HG03342 (cell line): ENCODE measurements at regions not wholly inside any gene's neighbourhood (a gene's known extent, or its start where the extent isn't known, plus 50 kb on each side); places are given as distances from the start of the nearest gene placed in this dataset.

Experiments
- ATAC-seq: cut with Tn5 transposase; IDR thresholded peaks from one replicate; pipeline ENCODE4 v1.9.1; 2021; ENCODE audit warnings: mild to moderate bottlenecking, moderate library complexity; ENCODE audit not compliant: unreplicated experiment

DNA sequence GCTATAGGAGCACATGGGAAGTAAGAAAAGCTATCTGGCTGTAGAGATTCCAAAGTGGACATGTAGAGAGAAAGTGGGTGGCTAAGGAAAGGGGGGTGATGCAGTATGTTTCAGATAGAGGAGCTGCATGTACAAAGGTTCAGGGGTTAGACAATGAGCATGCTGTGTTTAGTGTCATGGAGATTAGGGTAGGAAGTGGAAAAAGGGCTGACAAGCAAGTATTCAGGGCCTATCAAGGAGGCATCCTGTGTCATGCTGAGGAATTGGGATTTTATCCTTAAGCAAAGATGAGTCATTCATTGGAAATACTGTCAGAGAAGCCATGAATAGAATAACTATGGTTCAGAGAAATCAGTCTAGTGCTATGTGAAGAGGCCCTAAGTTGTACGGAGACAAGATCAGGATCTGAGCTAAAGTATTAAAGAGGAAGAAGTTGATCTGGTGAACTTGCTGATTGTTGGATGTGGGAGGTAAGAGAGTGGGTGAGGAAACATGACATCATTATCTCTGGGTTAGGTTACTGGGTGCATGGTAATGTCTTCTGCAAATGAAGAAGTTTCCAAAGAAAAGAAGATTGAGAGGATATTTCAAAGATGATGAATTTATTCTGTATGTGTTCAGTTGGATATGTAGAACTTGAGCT lies 176.7 kb upstream of the GOLIM4 start:
- no peak for ATAC-seq

- no peak for ATAC-seq
These were observed 176.2 kb upstream of the GOLIM4 start for GRCh38 chr3:168271932-168272331.

GRCh38 chr3:168269001-168269400 lies 173.3 kb upstream of the GOLIM4 start:
- no peak for ATAC-seq

- ATAC-seq = peak; percentile 76
These were observed 171.5 kb upstream of the GOLIM4 start for GRCh38 chr3:168267179-168267578.

DNA sequence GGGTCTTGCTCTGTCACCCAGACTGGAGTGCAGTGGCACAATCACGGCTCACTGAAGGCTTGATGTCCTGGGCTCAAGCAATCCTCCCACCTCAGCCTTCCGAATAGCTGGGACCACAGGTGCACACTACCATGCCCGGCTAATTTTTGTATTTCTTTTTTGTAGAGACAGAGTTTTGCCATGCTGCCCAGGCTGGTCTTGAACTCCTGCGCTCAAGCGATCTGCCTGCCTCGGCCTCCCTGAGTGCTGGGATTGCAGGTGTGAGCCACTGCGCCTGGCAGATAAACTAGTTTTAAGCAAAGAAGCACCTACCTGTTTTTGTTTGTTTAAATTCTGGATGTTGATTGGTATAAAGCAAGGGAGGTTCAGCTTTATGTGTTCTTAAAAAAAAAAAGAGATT lies 170.6 kb upstream of the GOLIM4 start:
- no peak for ATAC-seq

DNA sequence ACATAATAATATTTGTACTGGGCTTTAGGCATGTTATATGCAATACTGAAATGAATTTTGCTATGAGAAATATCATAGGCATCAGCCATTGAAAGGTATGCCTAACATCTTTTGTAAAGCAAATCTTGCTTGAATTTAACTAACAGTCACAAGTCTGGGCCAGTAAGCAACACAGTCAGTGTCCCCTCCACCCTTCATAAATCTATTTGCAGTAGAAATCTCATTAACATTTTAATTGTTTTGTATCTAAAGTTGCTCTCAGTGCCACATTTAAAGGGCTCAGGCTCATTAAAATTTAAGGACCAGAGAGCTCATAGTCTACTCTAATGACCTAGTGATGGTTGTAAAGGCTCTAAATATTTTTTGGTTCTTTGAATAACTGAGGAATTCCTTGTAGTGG lies 167.2 kb upstream of the GOLIM4 start:
- ATAC-seq = no peak

- peak; percentile 81 for ATAC-seq
These were observed 165.1 kb upstream of the GOLIM4 start for GRCh38 chr3:168260859-168261258.

DNA sequence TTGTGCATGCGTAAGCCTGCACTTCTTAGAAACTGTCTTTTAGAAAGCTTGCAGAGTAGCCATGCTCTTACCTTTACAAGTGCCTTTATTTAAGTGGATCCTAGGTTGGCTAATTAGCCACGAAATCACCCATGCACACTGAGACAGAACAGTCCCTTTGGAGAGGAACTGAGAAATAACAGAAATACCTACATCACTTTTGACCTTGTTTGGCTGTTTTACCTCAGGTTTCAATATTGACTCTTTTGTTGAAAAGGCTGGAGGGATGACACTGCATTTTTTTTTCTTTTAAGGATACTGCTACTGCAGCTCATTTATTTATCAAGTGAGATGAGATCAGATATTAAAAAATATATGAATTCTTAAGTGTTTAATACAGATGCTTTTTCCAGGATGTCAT lies 155.6 kb upstream of the GOLIM4 start:
- peak; percentile 47 for ATAC-seq

GRCh38 chr3:168250415-168250861 lies 154.7 kb upstream of the GOLIM4 start:
- ATAC-seq = peak; percentile 23

- peak; percentile 57 for ATAC-seq
These were observed 154.1 kb upstream of the GOLIM4 start for GRCh38 chr3:168249550-168250414.

DNA sequence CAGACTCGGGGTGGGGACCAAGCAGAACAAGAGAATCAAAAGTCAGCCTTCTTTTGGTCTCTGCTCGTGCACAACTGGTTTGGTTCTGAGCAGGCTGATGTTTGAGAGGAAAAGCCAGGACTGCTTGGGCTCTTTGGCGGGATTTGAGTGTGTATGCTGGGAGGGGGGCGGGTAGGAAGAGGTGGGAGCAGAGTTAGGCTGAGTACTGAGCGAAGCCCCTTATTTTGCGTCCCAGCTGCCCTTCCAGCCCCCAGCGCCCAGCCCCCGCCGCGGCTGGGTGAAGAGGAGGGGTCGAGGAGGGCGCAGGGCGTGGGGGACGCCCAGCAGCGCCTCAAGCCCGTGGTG lies 153.5 kb upstream of the GOLIM4 start:
- peak; percentile 8 for ATAC-seq

DNA sequence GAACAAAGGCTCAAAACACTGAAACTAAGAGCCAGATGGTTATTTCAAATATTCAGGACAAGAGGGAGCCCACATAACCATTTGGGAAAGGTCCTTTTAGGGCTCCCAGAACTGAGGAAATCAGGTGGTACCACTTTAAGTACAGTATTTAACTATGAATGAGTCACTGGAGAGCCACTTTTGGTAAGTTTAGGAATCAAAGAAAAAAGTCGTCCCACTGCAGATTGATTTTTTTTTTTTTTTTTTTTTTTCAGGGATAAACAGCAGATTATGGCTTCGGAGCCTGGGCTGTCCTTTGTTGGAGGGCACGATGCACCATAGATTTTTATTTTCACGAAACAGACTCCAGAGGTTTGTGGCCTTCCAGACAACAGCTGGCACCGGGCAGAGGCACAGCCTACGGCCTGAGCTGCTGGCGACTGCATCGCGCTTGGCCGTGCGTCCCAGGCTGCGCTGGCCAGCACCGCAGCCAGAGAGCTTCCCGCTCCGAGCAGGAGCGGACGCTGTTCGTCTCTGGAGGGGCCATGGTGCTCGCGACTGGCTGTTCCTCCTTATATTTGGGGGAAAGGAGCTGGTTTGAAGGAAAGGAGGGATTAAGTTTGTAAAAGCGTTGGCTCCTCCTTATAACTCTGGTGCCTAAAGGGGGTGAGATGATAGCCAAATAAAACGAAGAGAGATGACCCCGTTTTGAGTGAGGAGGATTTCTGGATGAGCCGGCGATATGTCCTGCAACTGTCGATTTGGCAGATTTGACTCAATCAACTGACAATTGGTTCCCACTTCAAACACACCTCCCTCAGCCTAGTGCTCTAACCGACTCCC lies 152.9 kb upstream of the GOLIM4 start:
- no peak for ATAC-seq

DNA sequence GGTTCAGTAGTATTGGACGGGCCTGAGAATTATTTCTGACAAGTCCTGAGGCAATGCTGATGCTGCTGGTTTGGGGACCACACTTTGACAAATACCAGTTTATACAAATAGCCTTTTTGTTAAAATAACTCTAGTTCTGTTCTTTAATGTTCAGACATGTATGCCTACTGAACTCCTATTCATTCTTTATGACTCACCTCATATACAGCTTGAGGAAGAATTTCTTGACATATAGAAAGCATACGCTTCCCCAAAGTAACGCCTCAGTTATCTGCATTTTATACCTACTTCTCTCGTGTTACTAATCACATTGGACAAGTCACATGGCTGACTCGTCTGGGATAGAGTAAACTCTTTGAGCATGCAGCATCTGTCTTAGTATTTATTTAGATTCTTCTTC lies 145.4 kb upstream of the GOLIM4 start:
- ATAC-seq = no peak

- ATAC-seq = no peak
These were observed 143.6 kb upstream of the GOLIM4 start for GRCh38 chr3:168239287-168239686.

- ATAC-seq = no peak
These were observed 137.3 kb upstream of the GOLIM4 start for GRCh38 chr3:168233001-168233400.

- ATAC-seq = no peak
These were observed 127.4 kb upstream of the GOLIM4 start for GRCh38 chr3:168223085-168223484.

DNA sequence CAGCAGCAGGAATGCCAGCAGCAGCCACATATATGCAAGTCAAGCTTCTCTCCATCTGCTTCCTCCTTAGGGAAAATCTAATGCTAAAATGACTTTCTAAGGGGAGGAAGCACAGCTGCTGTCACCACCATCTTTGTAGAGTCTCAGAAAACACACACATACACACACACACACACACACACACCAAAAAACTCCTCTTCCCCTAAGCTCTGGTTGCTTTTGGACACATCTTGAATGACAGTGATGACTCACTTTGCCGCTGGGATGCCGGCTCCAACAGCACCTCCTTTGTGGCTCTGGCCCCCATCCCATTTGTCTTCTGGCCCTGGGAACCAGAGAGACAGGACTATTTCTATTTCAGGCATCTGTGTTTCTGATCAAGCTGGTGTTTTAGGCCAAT lies 124.8 kb upstream of the GOLIM4 start:
- no peak for ATAC-seq

GRCh38 chr3:168219530-168219929 lies 123.8 kb upstream of the GOLIM4 start:
- ATAC-seq = no peak

DNA sequence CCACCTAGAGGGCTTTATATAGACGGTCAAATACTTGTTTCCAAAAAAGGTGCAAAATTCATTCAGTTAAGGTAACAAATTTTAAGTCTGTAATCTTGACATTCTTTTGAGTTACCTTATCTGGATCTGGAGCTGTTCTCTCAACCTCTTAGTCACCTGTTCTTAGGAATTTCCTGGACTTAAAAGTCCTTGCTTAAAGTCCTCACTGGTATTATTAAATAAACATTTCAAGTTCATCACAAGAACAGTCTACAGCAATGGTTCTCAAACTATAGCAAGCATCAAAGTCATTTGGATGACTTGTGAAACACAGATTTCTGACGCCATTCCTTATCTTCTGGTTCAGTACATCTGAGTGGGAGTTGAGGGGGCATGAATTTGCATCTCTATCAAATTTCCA lies 122.9 kb upstream of the GOLIM4 start:
- no peak for ATAC-seq

GRCh38 chr3:168216851-168217250 lies 121.1 kb upstream of the GOLIM4 start:
- no peak for ATAC-seq

- ATAC-seq = peak; percentile 95
These were observed 118.2 kb upstream of the GOLIM4 start for GRCh38 chr3:168213920-168214319.
